ENCODE measurements at regions not wholly inside any gene's neighbourhood (a gene's known extent, or its start where the extent isn't known, plus 50 kb on each side); places are given as distances from the start of the nearest gene placed in this dataset.

- TF ChIP-seq EP300 (IDR thresholded peaks at IDR 0.05; ENCODE audit: low read depth) (no peak), CTCF (IDR thresholded peaks at IDR 0.05) (no peak), POLR2A (IDR thresholded peaks at IDR 0.05) (no peak)
Measured at GRCh38 chrY:7656596-7656995, 745.0 kb upstream of the AMELY start.

Measured in transverse colon (tissue), 3 donors.